ENCODE measurements at regions not wholly inside any gene's neighbourhood (a gene's known extent, or its start where the extent isn't known, plus 50 kb on each side); places are given as distances from the start of the nearest gene placed in this dataset.

DNA sequence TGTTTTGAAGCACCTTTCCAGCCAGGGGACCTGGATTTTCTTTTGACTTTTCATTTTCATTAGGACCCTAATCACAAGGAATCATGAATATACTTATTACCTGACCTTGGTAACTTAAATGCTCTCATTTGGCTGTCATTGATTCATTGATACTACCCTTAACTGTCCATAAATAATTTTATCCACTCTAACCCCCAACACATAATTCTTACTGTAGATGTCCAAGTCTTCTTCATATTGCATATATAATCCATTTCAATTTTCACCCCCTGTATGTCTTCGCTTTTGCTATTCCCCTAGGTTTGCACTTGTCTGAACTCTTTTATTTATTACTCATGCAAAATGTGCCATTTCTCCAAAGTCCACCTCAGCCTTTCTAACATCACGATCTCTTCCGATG is 602.9 kb downstream of the MMUT start:
- TF ChIP-seq POLR2A (IDR thresholded peaks at IDR 0.05), result no peak
- TF ChIP-seq, protein P1, sequence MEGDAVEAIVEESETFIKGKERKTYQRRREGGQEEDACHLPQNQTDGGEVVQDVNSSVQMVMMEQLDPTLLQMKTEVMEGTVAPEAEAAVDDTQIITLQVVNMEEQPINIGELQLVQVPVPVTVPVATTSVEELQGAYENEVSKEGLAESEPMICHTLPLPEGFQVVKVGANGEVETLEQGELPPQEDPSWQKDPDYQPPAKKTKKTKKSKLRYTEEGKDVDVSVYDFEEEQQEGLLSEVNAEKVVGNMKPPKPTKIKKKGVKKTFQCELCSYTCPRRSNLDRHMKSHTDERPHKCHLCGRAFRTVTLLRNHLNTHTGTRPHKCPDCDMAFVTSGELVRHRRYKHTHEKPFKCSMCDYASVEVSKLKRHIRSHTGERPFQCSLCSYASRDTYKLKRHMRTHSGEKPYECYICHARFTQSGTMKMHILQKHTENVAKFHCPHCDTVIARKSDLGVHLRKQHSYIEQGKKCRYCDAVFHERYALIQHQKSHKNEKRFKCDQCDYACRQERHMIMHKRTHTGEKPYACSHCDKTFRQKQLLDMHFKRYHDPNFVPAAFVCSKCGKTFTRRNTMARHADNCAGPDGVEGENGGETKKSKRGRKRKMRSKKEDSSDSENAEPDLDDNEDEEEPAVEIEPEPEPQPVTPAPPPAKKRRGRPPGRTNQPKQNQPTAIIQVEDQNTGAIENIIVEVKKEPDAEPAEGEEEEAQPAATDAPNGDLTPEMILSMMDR (IDR thresholded peaks at IDR 0.05), result no peak

All from testis (tissue), 2 donors.